GM12878 (cell line): ENCODE measurements at regions not wholly inside any gene's neighbourhood (a gene's known extent, or its start where the extent isn't known, plus 50 kb on each side); places are given as distances from the start of the nearest gene placed in this dataset.
"Not testable (repeated sequence)": the region's sequence is repeated elsewhere in the genome, so short reads cannot be mapped to it uniquely, and the experiment has no call there.

Experiments
- ATAC-seq: fragments of 200-7000 bp; cut with Tn5 transposase; 3 replicates; pipeline ENCODE4 v1.9.1; 2020; ENCODE audit warnings: mild to moderate bottlenecking, moderate library complexity
- BruUV-seq: library from RNA; stranded (reverse); fragments of 400-500 nt; replicated peaks from 2 replicates; lab custom pipeline; 2021; lab: Mats Ljungman, UMichigan
- CTCF ChIA-PET: fragments of 300-600 bp; sonication (Branson Sonifier 250); formaldehyde crosslinking; extraction: SDS; loops from one replicate; lab custom pipeline; 2021; ENCODE audit warnings: inconsistent platforms; lab: Yijun Ruan, JAX
- POLR2A ChIA-PET: fragments of 350-600 bp; formaldehyde crosslinking; extraction: SDS; loops from one replicate; lab custom pipeline; 2021; ENCODE audit warnings: inconsistent platforms; lab: Charles Lee
- RAD21 ChIA-PET: fragments of 300-600 bp; sonication (Branson Sonifier 250); formaldehyde crosslinking; loops from one replicate; lab custom pipeline; 2023; ENCODE audit warnings: antibody characterized with exemption; ENCODE audit not compliant: unreplicated experiment; lab: Charles Lee
- SMC1A ChIA-PET: fragments of 300-600 bp; sonication (Branson Sonifier 250); formaldehyde crosslinking; loops from one replicate; lab custom pipeline; 2023; ENCODE audit not compliant: unreplicated experiment, uncharacterized antibody; lab: Charles Lee
- DNase-seq: peaks from one replicate; pipeline ENCODE4 v3.0.0-alpha.2; 2011; ENCODE audit warnings: low read depth, low spot score
- FAIRE-seq: peaks from 3 replicates; lab custom pipeline; 2011; peaks lifted over from hg19 to GRCh38; lab: Jason Lieb, UNC
- H2AFZ ChIP-seq: 2 replicates; pipeline ENCODE4 v1.6.0; 2011; ENCODE audit warnings: low read depth, low read length, control low read depth; ENCODE audit not compliant: control insufficient read depth
- H3K27ac ChIP-seq: 2 replicates; pipeline ENCODE4 v1.5.1; 2011; ENCODE audit warnings: control low read depth; ENCODE audit not compliant: control insufficient read depth, insufficient read depth
- H3K27me3 ChIP-seq, 2 experiments: replicated peaks in 1 of 2; 2 replicates each; pipeline versions ENCODE4 v1.6.0 to v1.6.1; 2011; ENCODE audit warnings: low read length in 1 of 2; ENCODE audit not compliant: control insufficient read depth in 2 of 2, insufficient read depth in 2 of 2
- H3K36me3 ChIP-seq, 2 experiments: 2 replicates each; pipeline ENCODE4 v1.5.1; 2011; ENCODE audit warnings: low read length in 1 of 2; ENCODE audit not compliant: control insufficient read depth in 2 of 2, insufficient read depth in 2 of 2
- H3K4me1 ChIP-seq: 2 replicates; pipeline ENCODE4 v1.6.1; 2011; ENCODE audit warnings: mild to moderate bottlenecking, low read length, moderate library complexity, mixed read lengths; ENCODE audit not compliant: control insufficient read depth, insufficient read depth
- H3K4me2 ChIP-seq: 2 replicates; pipeline ENCODE4 v1.6.0; 2011; ENCODE audit warnings: control low read depth; ENCODE audit not compliant: control insufficient read depth, insufficient read depth
- H3K4me3 ChIP-seq: fragments of 200-600 bp; sonication (generic); 2 replicates; pipeline ENCODE4 v1.5.1; 2016
- H3K79me2 ChIP-seq: 2 replicates; pipeline ENCODE4 v1.6.0; 2011; ENCODE audit warnings: low read length; ENCODE audit not compliant: control insufficient read depth, insufficient read depth
- H3K9ac ChIP-seq: 2 replicates; pipeline ENCODE4 v1.8.0; 2011; ENCODE audit warnings: low read length, control low read depth, mixed read lengths; ENCODE audit not compliant: control insufficient read depth, insufficient read depth
- H3K9me3 ChIP-seq: replicated peaks from 3 replicates; pipeline ENCODE4 v1.5.1; 2011; ENCODE audit warnings: mild to moderate bottlenecking, low read length; ENCODE audit not compliant: control insufficient read depth, insufficient read depth
- H4K20me1 ChIP-seq: 2 replicates; pipeline ENCODE4 v1.6.0; 2011; ENCODE audit not compliant: control insufficient read depth, insufficient read depth
- CHD1 ChIP-seq: IDR thresholded peaks from 2 replicates; pipeline ENCODE4 v1.6.1; 2012; ENCODE audit warnings: low read depth, low read length, improper control_type of control experiment
- CHD2 ChIP-seq: IDR thresholded peaks from 2 replicates; pipeline ENCODE4 v1.6.1; 2011; ENCODE audit warnings: low read depth, low read length, improper control_type of control experiment, borderline replicate concordance
- CUX1 ChIP-seq: IDR thresholded peaks from 2 replicates; pipeline ENCODE4 v1.6.1; 2012; ENCODE audit warnings: improper control_type of control experiment, low read depth, low read length; ENCODE audit not compliant: insufficient replicate concordance
- HDAC2 ChIP-seq: fragments of 200-600 bp; sonication (generic); IDR thresholded peaks from 2 replicates; pipeline ENCODE4 v1.6.1; 2017
- HDAC6 ChIP-seq: fragments of 200-600 bp; sonication (generic); IDR thresholded peaks from one replicate; pipeline ENCODE4 v1.8.0; 2017; ENCODE audit warnings: antibody characterized with exemption; ENCODE audit not compliant: unreplicated experiment
- KLF5 ChIP-seq: fragments of 450-650 bp; IDR thresholded peaks from 2 replicates; pipeline ENCODE4 v1.6.1; 2014; ENCODE audit warnings: mild to moderate bottlenecking; ENCODE audit not compliant: partially characterized antibody
- PBX3 ChIP-seq: IDR thresholded peaks from 2 replicates; pipeline ENCODE4 v1.6.1; 2011; ENCODE audit warnings: mild to moderate bottlenecking, low read depth, low read length, moderate library complexity; ENCODE audit not compliant: insufficient replicate concordance
- SKIL ChIP-seq: fragments of 450-650 bp; IDR thresholded peaks from 2 replicates; pipeline ENCODE4 v1.6.1; 2017; ENCODE audit warnings: mild to moderate bottlenecking, low read depth, inconsistent platforms; ENCODE audit not compliant: poor library complexity, severe bottlenecking
- WGBS: methylation state at CpG from one replicate; pipeline ENCODE4 v1.1.6; 2016; ENCODE audit warnings: low lambda C conversion rate; ENCODE audit not compliant: insufficient replicate concordance, insufficient coverage; ENCODE audit errors: missing lambda C conversion rate; 5-methylcytosine and 5-hydroxymethylcytosine counted together
- in situ Hi-C: fragments of 300-500 bp; cut with MboI; formaldehyde crosslinking; loops from 9 replicates; pipeline ENCODE4 v1.14.3; 2018; ENCODE audit warnings: mixed read lengths
- intact Hi-C: fragments of 100-400 bp; cut with micrococcal nuclease; formaldehyde crosslinking; loops from one replicate; pipeline ENCODE4 v1.14.2; 2022; ENCODE audit not compliant: unreplicated experiment

GRCh38 chr6:155807243-155807642 is 351.6 kb upstream of the NOX3 start (continued):
- TF ChIP-seq HDAC6 (no peak), PBX3 (no peak), CHD2 (no peak)

GRCh38 chr6:155801046-155801445 is 345.4 kb upstream of the NOX3 start:
- H3K4me1 ChIP-seq, result no peaks in the 10 kb centered on the region
- no peak overlapping the region for H3K27ac ChIP-seq
- H3K79me2 ChIP-seq, result no peaks in the 10 kb centered on the region
- WGBS, result 64% methylated on average over 1 of the region's 1 CpG
- DNase-seq (no peak), ATAC-seq (no peak), FAIRE-seq (no peak)
- no TSS peak for BruUV-seq
- ChIA-PET RAD21 (no interaction called here), SMC1A (interaction anchor here (0.7 to 0.8 kb wide), 2 partner anchors 126 to 623 kb away, joined by 3 read pairs; no protein-coding TSS in a partner anchor), POLR2A (no interaction called here), CTCF (no interaction called here)
- intact Hi-C loops, result no loop called here
- H3K4me2 ChIP-seq, result no peak overlapping the region
- no peak overlapping the region for H3K9ac ChIP-seq
- H3K27me3 ChIP-seq, result no peaks in the 10 kb centered on the region
- TF ChIP-seq CUX1, result no peak
- no peak for TF ChIP-seq KLF5
- no peak for TF ChIP-seq SKIL
- TF ChIP-seq CHD1, result no peak
- no peak for TF ChIP-seq HDAC2
- in situ Hi-C loops, result no loop called here
- no peaks in the 10 kb centered on the region for H3K9me3 ChIP-seq
- no peak overlapping the region for H2AFZ ChIP-seq
- no peaks in the 10 kb centered on the region for H4K20me1 ChIP-seq
- no peaks in the 10 kb centered on the region for H3K36me3 ChIP-seq
- no peak overlapping the region for H3K4me3 ChIP-seq

GRCh38 chr6:155798876-155799275 is 343.2 kb upstream of the NOX3 start:
- H3K4me3 ChIP-seq, H3K27me3 ChIP-seq, H3K79me2 ChIP-seq, H3K9ac ChIP-seq, H4K20me1 ChIP-seq, H3K9me3 ChIP-seq, CTCF ChIA-PET, H2AFZ ChIP-seq, BruUV-seq, H3K36me3 ChIP-seq, H3K4me2 ChIP-seq, intact Hi-C loops, in situ Hi-C loops, H3K27ac ChIP-seq, DNase-seq, FAIRE-seq, SMC1A ChIA-PET, RAD21 ChIA-PET, ATAC-seq, H3K4me1 ChIP-seq, POLR2A ChIA-PET: not testable (repeated sequence)
- WGBS, result 52% methylated on average over 3 of the region's 3 CpGs
